ENCODE measurements at regions not wholly inside any gene's neighbourhood (a gene's known extent, or its start where the extent isn't known, plus 50 kb on each side); places are given as distances from the start of the nearest gene placed in this dataset.
"Not testable (repeated sequence)": the region's sequence is repeated elsewhere in the genome, so short reads cannot be mapped to it uniquely, and the experiment has no call there.

DNA sequence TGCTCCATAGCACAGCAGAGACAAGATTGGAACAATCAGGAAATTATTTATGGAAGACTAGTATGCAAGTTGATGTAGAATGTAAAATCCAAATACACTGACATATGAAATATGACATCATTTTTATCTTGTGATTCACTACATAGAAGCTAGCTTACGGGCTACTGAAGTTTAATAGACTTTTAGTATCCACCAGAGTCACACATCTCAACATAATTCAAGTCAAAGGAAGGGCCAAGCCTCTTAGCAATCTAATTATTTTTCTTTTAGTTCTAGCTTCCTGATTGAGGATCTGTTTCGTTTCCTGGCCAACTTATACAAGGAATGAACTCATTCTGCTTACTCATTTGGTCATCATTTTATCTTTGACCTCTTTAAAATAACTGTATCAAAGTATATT is 234.4 kb upstream of the CHRM3 start:
- DNase-seq (ENCODE audit: extremely low read depth in 1 of 11, low read depth in 9 of 11, low spot score in 4 of 11): no peak

DNA sequence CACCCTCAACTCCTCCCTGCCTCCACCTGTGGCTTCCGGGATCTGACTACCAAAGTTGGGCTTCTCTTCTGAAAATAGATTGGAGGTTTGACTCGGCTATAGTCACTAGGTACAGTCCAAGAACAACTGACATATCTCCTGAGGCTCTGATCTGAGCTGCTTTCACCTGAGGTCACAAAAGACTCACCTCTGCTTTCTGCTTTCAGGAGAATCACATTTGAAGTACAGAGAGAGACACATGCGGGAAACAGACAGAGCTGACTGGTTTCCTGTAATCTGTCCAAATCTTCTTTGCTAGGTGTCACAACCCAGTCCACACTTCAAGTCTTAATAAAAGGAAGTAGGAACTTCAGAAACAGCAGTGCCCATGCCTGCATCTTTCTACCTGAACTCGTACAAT is 245.4 kb upstream of the CHRM3 start:
- no peak for DNase-seq (ENCODE audit: extremely low read depth in 1 of 11, low read depth in 9 of 11, low spot score in 4 of 11)

GRCh38 chr1:239139801-239140200 is 246.6 kb upstream of the CHRM3 start:
- DNase-seq (ENCODE audit: extremely low read depth in 1 of 11, low read depth in 9 of 11, low spot score in 4 of 11): no peak

DNA sequence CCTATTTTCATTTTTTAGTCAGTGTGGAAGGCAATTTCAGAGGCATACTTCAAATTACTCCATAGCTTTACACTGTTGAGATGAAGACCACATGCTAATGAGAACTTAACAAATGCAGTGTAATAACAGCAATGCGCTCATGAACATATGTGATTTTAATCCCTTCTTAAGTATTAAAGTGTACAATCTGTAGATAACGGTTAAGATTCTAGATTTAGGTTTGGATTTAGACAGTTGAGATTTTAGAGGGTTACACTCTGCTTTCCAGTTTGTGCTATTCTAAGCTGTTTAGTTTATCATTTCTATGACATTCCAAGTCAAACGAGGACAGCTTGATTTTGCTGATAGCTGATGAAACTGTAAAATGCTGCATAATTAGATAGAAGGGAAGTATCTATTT is 257.8 kb upstream of the CHRM3 start:
- no peak for DNase-seq (ENCODE audit: extremely low read depth in 1 of 11, low read depth in 9 of 11, low spot score in 4 of 11)

DNA sequence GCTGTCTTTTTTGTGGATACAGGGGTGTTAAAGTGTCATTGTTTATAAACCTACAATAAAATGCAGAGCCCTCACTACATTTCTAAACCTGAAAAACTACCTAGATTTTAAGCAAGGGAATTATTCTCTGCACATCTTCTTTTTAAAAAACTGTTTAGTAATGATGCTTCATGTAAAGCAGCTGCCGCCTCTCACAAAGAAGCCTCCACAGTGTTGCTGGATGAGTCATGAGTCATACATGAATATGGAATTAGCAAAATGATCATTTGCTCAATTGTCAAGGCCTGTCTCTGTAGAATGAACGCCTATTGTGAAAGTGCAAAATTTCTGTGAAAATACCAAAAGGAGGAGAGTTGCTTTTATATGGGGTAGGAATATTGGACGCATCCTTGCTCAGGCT is 259.5 kb upstream of the CHRM3 start:
- no peak for DNase-seq (ENCODE audit: extremely low read depth in 1 of 11, low read depth in 9 of 11, low spot score in 4 of 11)

DNA sequence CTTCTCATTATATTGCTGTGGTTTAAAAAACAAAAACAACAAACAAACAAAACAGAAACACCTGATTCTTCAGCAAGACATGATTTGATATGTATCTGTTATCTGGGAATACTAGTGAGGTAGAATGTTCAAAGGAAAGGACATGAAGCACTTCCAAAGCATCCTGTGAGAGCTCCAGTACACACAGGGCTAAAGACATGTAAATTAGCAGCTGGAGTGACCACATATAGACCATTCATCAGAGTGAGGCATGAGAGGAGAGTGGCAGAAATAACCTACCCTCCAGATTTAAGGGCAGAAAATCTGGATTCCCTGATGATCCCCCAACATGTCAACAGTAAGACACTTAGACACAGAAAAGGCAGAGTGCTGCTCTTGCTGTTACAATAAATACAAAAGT is 260.5 kb upstream of the CHRM3 start:
- no peak for DNase-seq (ENCODE audit: extremely low read depth in 1 of 11, low read depth in 9 of 11, low spot score in 4 of 11)

- no peak for DNase-seq (ENCODE audit: extremely low read depth in 1 of 11, low read depth in 9 of 11, low spot score in 4 of 11)
Observed at GRCh38 chr1:239125027-239125426, 261.3 kb upstream of the CHRM3 start.

DNA sequence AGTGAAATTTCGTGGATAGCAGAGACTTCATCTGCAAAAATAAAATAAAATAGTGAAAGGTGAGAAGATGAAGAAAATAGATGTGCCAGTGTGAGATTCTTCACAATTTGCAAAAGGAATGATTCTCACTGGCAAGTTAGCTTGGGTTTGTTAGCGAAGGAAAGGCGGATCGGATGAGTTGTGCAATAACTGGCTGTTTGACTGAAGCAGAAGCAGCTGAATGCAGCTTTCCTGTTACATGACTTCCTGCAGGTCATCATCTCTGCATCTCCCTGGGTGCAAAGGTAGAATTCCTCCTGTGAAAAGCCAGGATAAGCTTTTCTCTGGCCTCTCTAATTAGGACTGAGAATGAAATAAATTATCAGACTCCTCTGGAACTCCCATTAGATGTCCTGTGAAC is 263.1 kb upstream of the CHRM3 start:
- DNase-seq (ENCODE audit: extremely low read depth in 1 of 11, low read depth in 9 of 11, low spot score in 4 of 11): peak in 3 of 11 donors; percentile 2 to 15 (median 5)

GRCh38 chr1:239112101-239112935 is 274.1 kb upstream of the CHRM3 start:
- no peak for DNase-seq (ENCODE audit: extremely low read depth in 1 of 11, low read depth in 9 of 11, low spot score in 4 of 11)

DNA sequence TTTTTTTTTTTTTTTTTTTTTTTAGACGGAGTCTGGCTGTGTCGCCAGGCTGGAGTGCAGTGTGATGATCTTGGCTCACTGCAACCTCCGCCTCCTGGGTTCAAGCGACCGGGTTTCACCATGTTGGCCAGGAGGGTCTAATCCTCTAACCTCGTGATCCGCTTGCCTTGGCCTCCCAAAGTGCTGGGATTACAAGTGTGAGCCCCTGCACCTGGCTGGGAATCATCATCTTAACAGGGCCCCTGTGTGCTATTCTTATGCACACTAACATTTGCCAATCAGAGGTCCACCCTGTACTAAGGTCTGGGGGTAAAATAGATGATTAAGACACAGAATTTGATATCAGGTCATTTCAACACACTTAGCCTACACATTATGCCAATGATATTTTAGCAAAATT is 278.7 kb upstream of the CHRM3 start:
- no peak for DNase-seq (ENCODE audit: extremely low read depth in 1 of 11, low read depth in 9 of 11, low spot score in 4 of 11)

GRCh38 chr1:239106689-239107088 is 279.7 kb upstream of the CHRM3 start:
- not testable (repeated sequence) for DNase-seq (ENCODE audit: extremely low read depth in 1 of 11, low read depth in 9 of 11, low spot score in 4 of 11)

- DNase-seq (ENCODE audit: extremely low read depth in 1 of 11, low read depth in 9 of 11, low spot score in 4 of 11): no peak
Observed at GRCh38 chr1:239098400-239099037, 287.8 kb upstream of the CHRM3 start.

GRCh38 chr1:239091537-239091936 is 294.8 kb upstream of the CHRM3 start:
- no peak for DNase-seq (ENCODE audit: extremely low read depth in 1 of 11, low read depth in 9 of 11, low spot score in 4 of 11)

DNA sequence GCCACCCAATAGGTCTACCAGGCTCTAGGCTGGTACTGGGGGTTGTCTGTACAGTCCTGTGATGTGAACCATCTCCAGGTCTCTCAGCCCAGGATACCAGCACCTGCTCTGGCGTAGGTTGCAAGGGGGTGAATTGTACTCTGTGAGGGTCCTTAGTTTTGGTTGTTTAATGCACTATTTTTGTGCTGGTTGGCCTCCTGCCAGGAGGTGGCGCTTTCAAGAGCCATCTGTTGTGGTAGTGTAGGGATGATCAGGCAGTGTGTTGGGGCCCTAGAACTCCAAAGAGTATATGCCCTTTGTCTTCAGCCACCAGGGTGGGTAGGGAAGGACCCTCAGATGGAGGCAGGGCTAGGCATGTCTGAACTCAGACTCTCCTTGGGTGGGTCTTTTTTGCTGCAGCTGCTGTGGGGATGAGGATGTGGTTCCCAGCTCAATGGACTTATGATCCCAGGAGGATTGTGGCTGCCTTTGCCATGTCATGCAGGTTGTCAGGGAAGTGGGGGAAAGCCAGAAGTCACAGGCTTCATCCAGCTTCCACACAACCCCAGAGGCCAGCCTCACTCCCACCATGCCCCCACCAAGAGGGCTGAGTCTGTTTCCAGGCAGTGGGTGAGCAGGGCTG is 301.8 kb upstream of the CHRM3 start:
- no peak for DNase-seq (ENCODE audit: extremely low read depth in 1 of 11, low read depth in 9 of 11, low spot score in 4 of 11)

GRCh38 chr1:239081947-239082346 is 304.4 kb upstream of the CHRM3 start:
- DNase-seq (ENCODE audit: extremely low read depth in 1 of 11, low read depth in 9 of 11, low spot score in 4 of 11): not testable (repeated sequence)

- no peak for DNase-seq (ENCODE audit: extremely low read depth in 1 of 11, low read depth in 9 of 11, low spot score in 4 of 11)
Observed at GRCh38 chr1:239067480-239067879, 318.9 kb upstream of the CHRM3 start.

GRCh38 chr1:239067058-239067457 is 319.3 kb upstream of the CHRM3 start:
- no peak for DNase-seq (ENCODE audit: extremely low read depth in 1 of 11, low read depth in 9 of 11, low spot score in 4 of 11)

DNA sequence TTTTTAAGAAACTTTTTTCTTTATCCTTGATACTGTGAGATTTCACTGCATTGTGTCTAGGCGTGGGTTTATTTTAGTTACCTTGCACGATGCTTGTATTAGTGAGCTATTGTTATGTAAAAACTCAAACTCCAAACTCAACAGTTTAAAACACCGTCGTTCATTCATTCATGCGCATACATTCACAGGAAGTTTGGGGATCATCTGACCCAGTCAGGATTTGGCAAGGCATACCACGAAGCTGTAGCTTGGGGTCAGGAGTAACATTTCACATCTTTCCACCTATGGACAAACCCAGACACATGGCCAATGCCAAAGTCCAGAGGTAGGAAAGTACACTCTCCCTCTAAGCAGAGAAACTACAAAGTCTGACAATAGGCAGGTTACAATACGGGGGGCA is 324.6 kb upstream of the CHRM3 start:
- no peak for DNase-seq (ENCODE audit: extremely low read depth in 1 of 11, low read depth in 9 of 11, low spot score in 4 of 11)

DNA sequence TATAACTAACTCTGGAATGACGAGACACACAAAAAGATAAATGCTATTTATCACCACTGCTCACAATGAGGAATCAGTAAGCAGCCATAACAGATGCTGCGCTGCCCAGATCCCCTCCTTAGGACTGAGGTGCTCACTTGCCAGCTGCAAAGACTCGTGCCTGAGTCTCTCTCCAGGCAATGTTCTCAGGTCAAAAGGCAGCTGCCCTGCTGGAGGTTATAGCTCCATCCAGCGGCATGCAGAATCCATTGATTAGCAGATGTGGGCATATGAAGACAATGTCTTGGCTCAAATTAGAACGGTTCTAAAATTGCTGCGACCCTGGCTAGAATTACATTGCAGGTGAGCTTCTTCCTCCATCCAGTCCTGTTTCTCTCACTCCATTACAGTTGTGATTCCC is 328.2 kb upstream of the CHRM3 start:
- DNase-seq (ENCODE audit: extremely low read depth in 1 of 11, low read depth in 9 of 11, low spot score in 4 of 11): no peak

GRCh38 chr1:239056940-239057339 is 329.4 kb upstream of the CHRM3 start:
- DNase-seq (ENCODE audit: extremely low read depth in 1 of 11, low read depth in 9 of 11, low spot score in 4 of 11): no peak
